ENCODE measurements at regions not wholly inside any gene's neighbourhood (a gene's known extent, or its start where the extent isn't known, plus 50 kb on each side); places are given as distances from the start of the nearest gene placed in this dataset.

DNA sequence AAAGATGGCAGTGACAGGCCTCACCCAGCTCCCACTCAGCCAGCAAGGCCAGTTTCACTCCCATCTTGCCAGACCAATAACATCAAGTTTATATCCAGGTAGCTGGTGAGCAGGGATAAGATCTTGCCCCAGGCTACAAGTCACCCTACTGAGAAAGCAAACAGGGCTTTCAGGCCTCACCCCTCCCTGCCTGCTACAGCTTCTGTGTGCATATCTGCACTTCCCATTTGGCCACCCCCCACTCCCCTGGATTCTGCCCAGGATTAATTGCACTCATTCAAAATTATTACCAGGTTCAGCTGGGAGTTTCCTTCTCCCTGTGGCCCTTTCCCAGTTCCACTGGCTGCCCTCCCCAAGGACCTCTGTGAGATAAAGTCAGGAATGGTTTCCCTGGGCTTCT is 352.1 kb downstream of the TBX15 start:
- peaks cover 16% of the 10 kb centered on the region for H3K9me3 ChIP-seq (ENCODE audit: insufficient read depth, low read depth, low read length)
- H3K4me1 ChIP-seq (ENCODE audit: insufficient read depth, low read length), result no peaks in the 10 kb centered on the region
- H3K27ac ChIP-seq (ENCODE audit: low read length), result no peak overlapping the region
- H3K27me3 ChIP-seq (ENCODE audit: insufficient read depth, low read length), result no peaks in the 10 kb centered on the region
- no peak overlapping the region for H3K4me3 ChIP-seq (ENCODE audit: low read length)
- no peaks in the 10 kb centered on the region for H3K36me3 ChIP-seq (ENCODE audit: insufficient read depth, low read depth, low read length)
- no peak overlapping the region for H3K9ac ChIP-seq (ENCODE audit: low read depth, low read length)

DNA sequence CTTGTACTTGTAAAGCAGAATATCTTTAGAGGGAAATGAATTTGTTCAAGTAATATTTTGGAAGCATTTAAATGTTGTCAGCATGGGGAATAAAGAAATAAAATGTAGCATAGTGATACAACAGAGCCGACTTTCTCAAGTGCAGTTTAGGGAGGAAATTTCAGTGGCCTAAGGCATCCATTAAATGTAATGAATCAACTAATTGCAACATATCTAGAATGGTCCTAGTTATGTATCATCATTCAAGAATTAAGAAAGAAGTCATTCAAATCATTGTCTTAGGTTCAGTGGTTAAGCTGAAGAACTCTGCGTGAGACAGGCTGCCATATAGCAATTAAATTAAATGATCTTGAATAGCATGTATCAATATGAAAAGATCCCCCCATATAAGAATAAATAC is 360.7 kb downstream of the TBX15 start:
- Histone ChIP-seq H3K9me3 (ENCODE audit: insufficient read depth, low read depth, low read length) (no peaks in the 10 kb centered on the region), H3K36me3 (ENCODE audit: insufficient read depth, low read depth, low read length) (no peaks in the 10 kb centered on the region), H3K4me3 (ENCODE audit: low read length) (no peak overlapping the region), H3K27me3 (ENCODE audit: insufficient read depth, low read length) (no peaks in the 10 kb centered on the region), H3K4me1 (ENCODE audit: insufficient read depth, low read length) (no peaks in the 10 kb centered on the region), H3K9ac (ENCODE audit: low read depth, low read length) (no peak overlapping the region), H3K27ac (ENCODE audit: low read length) (no peak overlapping the region)

DNA sequence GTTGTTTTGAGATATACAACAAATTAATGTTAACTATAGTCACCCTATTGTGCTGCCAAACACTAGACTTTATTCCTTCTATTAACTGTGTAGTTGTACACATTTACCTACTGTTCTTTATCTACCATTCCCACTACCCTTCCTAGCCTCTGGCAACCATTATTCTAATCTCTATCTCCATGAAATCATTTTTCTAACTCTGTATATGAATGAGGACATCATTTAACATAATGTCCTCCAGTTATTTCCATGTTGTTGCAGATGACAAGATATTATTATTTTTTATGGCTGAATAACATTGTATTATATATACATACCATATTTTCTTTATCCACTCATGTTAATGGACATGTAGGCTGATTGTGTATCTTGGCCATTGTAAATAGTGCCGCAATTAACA is 366.3 kb downstream of the TBX15 start:
- Histone ChIP-seq H3K27ac (ENCODE audit: low read length) (no peak overlapping the region), H3K27me3 (ENCODE audit: insufficient read depth, low read length) (no peaks in the 10 kb centered on the region), H3K36me3 (ENCODE audit: insufficient read depth, low read depth, low read length) (no peaks in the 10 kb centered on the region), H3K9ac (ENCODE audit: low read depth, low read length) (no peak overlapping the region), H3K4me1 (ENCODE audit: insufficient read depth, low read length) (no peaks in the 10 kb centered on the region), H3K9me3 (ENCODE audit: insufficient read depth, low read depth, low read length) (no peaks in the 10 kb centered on the region), H3K4me3 (ENCODE audit: low read length) (no peak overlapping the region)

DNA sequence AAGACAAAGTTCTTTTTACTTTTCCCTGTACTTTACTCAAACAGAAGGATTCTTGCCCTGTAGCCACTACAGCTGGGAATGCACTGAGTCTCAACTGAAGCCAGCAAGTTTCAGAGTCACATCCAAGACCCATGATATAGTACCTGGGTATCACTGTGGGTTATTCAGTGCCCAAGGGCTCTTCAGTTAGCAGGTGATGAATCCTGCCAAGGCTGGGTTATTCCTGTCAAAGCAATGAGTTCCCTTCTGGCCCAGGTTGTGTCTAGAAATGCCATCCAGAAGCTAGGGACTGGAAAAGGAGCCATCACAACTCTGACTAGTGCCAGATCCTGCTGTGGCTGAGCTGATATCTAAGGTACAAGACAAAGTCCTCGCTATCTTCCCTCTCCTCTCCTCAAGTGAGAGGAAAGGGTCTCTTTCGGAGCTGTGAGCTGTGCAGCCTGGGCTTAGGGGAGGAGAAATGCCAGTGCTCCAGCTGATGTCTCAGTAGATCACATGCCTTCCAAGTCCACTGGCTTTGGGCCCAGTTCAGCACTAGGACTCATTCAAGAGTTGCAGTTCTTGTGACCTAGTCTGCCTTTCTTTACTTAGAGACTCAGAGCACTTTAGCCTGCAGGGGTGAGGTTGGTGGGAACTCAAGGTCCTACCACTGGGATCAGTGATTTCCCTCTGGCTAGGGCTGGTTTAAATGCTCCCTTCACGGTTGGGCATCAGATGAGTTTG is 369.4 kb downstream of the TBX15 start:
- Histone ChIP-seq H3K9ac (ENCODE audit: low read depth, low read length) (no peak overlapping the region), H3K27ac (ENCODE audit: low read length) (no peak overlapping the region), H3K36me3 (ENCODE audit: insufficient read depth, low read depth, low read length) (no peaks in the 10 kb centered on the region), H3K4me1 (ENCODE audit: insufficient read depth, low read length) (no peaks in the 10 kb centered on the region), H3K9me3 (ENCODE audit: insufficient read depth, low read depth, low read length) (no peaks in the 10 kb centered on the region), H3K27me3 (ENCODE audit: insufficient read depth, low read length) (no peaks in the 10 kb centered on the region), H3K4me3 (ENCODE audit: low read length) (no peak overlapping the region)

DNA sequence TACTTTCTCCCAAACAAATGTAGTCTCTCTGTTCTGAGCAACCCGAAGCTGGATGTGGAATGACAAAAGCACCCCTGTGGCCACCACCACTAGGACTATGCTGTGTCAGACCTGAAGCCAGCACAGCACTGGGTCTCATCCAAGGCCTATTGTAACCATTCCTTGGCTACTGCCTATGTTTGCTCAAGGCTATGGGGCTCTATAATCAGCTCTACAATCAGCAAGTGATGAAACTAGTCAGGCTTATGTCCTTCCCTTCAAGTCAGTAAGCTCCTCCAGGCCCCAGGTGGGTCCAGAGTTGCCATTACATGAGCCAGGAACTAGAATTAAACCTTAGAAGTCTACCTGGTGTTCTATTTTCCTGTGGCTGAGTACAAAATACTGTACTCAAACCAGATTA is 370.2 kb downstream of the TBX15 start:
- H3K27me3 ChIP-seq (ENCODE audit: insufficient read depth, low read length), result no peaks in the 10 kb centered on the region
- H3K4me1 ChIP-seq (ENCODE audit: insufficient read depth, low read length), result no peaks in the 10 kb centered on the region
- H3K27ac ChIP-seq (ENCODE audit: low read length), result no peak overlapping the region
- no peaks in the 10 kb centered on the region for H3K36me3 ChIP-seq (ENCODE audit: insufficient read depth, low read depth, low read length)
- no peaks in the 10 kb centered on the region for H3K9me3 ChIP-seq (ENCODE audit: insufficient read depth, low read depth, low read length)
- H3K4me3 ChIP-seq (ENCODE audit: low read length), result no peak overlapping the region
- no peak overlapping the region for H3K9ac ChIP-seq (ENCODE audit: low read depth, low read length)

DNA sequence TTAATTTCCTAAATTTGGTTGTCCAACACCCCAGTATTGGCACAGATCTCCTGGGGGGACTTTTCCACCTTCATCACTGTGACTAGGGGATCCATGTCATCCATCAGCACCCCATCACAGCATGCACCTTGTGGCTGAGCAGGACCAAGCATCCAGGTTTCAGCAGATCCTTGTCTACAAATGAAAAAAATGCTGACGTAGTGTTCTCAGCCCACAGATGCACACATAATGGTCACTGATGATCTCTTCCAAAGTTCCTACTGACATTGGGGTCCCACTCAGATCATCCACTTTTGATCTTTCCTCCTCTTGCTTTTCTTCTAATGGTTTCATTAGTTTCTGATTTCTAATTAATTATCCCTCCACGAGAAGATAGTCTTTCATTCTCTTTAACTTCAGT is 373.1 kb downstream of the TBX15 start:
- H3K4me1 ChIP-seq (ENCODE audit: insufficient read depth, low read length), result no peaks in the 10 kb centered on the region
- H3K27me3 ChIP-seq (ENCODE audit: insufficient read depth, low read length), result no peaks in the 10 kb centered on the region
- H3K9ac ChIP-seq (ENCODE audit: low read depth, low read length), result no peak overlapping the region
- H3K9me3 ChIP-seq (ENCODE audit: insufficient read depth, low read depth, low read length), result no peaks in the 10 kb centered on the region
- no peak overlapping the region for H3K4me3 ChIP-seq (ENCODE audit: low read length)
- H3K27ac ChIP-seq (ENCODE audit: low read length), result no peak overlapping the region
- H3K36me3 ChIP-seq (ENCODE audit: insufficient read depth, low read depth, low read length), result no peaks in the 10 kb centered on the region

DNA sequence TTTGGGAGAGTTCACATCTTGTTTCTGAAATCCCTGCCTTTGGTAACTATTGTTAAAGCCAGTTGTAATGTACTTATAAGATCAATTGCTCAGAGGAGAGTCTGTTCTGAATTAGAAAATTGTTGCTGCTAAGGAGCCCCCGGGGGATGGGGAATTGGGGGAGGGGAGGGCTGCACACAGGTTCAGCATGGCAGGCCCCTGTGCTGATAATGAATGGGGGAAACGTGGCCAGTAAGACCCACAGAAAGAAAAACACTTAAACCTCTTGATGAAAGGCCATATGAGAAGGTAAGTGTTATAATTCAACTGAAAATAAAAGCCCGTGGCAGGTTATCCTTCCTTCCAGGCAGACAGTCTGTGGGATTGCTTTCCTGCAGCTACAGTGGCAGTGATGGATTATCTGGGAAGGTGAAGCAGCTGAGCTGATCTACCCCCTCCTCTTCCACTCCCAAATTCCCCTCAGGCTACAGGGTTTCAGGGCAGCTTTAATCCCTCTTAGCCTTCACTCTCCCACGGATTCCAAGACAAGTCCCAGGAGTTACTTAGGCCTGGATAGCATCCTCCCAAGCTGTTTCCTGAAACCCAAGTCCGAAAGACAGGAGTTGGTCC is 398.8 kb downstream of the TBX15 start:
- no peaks in the 10 kb centered on the region for H3K36me3 ChIP-seq (ENCODE audit: insufficient read depth, low read depth, low read length)
- H3K27me3 ChIP-seq (ENCODE audit: insufficient read depth, low read length), result no peaks in the 10 kb centered on the region
- no peak overlapping the region for H3K27ac ChIP-seq (ENCODE audit: low read length)
- H3K9me3 ChIP-seq (ENCODE audit: insufficient read depth, low read depth, low read length), result no peaks in the 10 kb centered on the region
- H3K4me3 ChIP-seq (ENCODE audit: low read length), result no peak overlapping the region
- H3K9ac ChIP-seq (ENCODE audit: low read depth, low read length), result no peak overlapping the region
- H3K4me1 ChIP-seq (ENCODE audit: insufficient read depth, low read length), result no peaks in the 10 kb centered on the region

DNA sequence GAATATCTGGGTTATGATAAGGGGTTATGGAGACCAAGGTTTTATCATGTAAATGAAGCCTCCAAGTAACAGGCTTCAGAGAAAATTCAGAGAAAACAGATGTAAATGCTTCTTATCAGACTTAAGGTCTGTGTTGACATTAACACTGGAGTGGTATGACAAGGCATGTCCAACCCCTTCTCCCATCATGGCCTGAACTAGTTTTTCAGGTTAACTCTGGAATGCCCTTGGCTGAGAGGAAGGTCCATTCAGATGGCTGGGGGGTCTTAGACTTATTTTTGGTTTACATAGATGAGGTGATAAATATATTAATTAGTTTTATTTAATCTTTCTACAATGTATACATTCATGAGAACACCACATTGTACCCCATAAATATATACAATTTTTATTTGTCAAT is 399.6 kb downstream of the TBX15 start:
- no peak overlapping the region for H3K4me3 ChIP-seq (ENCODE audit: low read length)
- H3K4me1 ChIP-seq (ENCODE audit: insufficient read depth, low read length), result no peaks in the 10 kb centered on the region
- H3K27ac ChIP-seq (ENCODE audit: low read length), result no peak overlapping the region
- H3K27me3 ChIP-seq (ENCODE audit: insufficient read depth, low read length), result no peaks in the 10 kb centered on the region
- H3K9me3 ChIP-seq (ENCODE audit: insufficient read depth, low read depth, low read length), result no peaks in the 10 kb centered on the region
- no peak overlapping the region for H3K9ac ChIP-seq (ENCODE audit: low read depth, low read length)
- H3K36me3 ChIP-seq (ENCODE audit: insufficient read depth, low read depth, low read length), result no peaks in the 10 kb centered on the region

DNA sequence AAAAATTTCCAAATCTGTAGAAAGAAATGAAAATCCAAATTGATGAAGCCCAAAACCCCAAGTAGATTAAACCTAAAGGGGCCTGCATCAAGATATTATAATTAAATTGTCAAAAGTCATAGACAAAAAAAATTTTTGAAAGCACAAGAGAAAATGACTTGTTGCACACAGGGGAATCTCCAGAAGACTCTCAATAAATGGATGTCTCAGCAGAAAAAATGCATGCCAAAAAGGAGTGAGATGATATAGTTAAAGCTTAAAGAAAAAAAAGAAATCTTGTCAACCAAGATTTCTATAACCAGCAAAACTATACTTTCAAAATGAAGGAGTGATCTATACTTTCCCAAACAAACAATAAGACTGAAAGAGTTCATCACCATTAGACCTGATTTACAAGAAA is 393.2 kb upstream of the SPAG17 start:
- H3K9ac ChIP-seq (ENCODE audit: low read depth, low read length), result no peak overlapping the region
- H3K4me3 ChIP-seq (ENCODE audit: low read length), result no peak overlapping the region
- H3K27me3 ChIP-seq (ENCODE audit: insufficient read depth, low read length), result no peaks in the 10 kb centered on the region
- H3K4me1 ChIP-seq (ENCODE audit: insufficient read depth, low read length), result no peaks in the 10 kb centered on the region
- peaks cover 9% of the 10 kb centered on the region; the same call in 1 of the 2 replicates for H3K9me3 ChIP-seq (ENCODE audit: insufficient read depth, low read depth, low read length)
- no peak overlapping the region for H3K27ac ChIP-seq (ENCODE audit: low read length)
- no peaks in the 10 kb centered on the region for H3K36me3 ChIP-seq (ENCODE audit: insufficient read depth, low read depth, low read length)

DNA sequence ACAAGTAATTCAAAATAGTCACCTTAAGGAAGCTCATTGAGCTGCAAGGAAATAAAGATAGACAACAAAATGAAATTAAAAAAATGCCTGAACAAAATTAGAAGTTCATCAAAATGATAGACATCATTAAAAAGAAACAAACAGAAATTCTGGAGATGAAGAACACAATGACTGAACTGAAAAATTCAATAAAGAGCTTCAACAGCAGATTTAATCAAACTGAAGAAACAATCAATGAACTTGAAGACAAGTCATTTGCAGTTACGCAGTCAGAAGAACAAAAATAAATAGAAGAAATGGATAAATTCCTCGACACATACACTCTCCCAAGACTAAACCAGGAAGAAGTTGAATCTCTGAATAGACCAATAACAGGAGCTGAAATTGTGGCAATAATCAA is 390.0 kb upstream of the SPAG17 start:
- H3K27me3 ChIP-seq (ENCODE audit: insufficient read depth, low read length), result no peaks in the 10 kb centered on the region
- no peaks in the 10 kb centered on the region for H3K4me1 ChIP-seq (ENCODE audit: insufficient read depth, low read length)
- no peak overlapping the region for H3K27ac ChIP-seq (ENCODE audit: low read length)
- H3K4me3 ChIP-seq (ENCODE audit: low read length), result no peak overlapping the region
- peaks cover 9% of the 10 kb centered on the region; the same call in 1 of the 2 replicates for H3K9me3 ChIP-seq (ENCODE audit: insufficient read depth, low read depth, low read length)
- H3K9ac ChIP-seq (ENCODE audit: low read depth, low read length), result no peak overlapping the region
- no peaks in the 10 kb centered on the region for H3K36me3 ChIP-seq (ENCODE audit: insufficient read depth, low read depth, low read length)

DNA sequence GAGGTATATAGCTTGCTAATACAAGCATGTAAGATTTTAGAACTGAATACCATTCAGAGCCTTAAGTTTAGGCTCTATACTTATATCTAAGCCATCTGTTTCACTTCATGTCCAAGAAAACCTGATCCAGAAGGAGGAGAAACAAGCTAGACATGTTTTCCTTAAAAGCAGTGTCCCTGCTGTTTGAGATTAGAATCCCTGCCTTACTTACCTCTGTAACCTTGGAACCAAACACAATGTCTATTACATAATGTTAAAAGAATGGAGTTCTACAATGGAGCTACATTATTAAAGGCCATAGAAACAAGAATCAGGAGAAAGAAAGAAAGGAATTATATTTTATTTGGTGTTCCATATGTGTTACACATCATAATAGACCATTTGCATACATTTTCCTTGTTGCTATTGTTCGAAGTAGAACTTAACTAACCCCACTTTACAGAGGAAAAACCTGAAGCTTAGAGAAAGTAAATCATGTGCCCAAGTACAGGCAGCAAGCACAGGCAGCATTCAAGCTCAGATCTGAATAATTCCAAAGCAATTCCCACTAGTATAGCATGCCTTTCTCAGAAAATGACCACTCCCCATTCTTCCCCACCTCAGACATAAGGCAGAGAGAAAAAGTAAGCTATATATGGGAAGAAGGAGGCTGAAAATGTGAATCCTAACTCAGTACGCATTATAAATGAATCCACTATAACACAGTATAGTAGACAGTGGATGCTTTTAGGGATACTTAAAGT is 380.1 kb upstream of the SPAG17 start:
- Histone ChIP-seq H3K36me3 (ENCODE audit: insufficient read depth, low read depth, low read length) (no peaks in the 10 kb centered on the region), H3K4me3 (ENCODE audit: low read length) (no peak overlapping the region), H3K9me3 (ENCODE audit: insufficient read depth, low read depth, low read length) (no peaks in the 10 kb centered on the region), H3K4me1 (ENCODE audit: insufficient read depth, low read length) (peaks cover 4% of the 10 kb centered on the region), H3K27ac (ENCODE audit: low read length) (no peak overlapping the region), H3K9ac (ENCODE audit: low read depth, low read length) (no peak overlapping the region), H3K27me3 (ENCODE audit: insufficient read depth, low read length) (no peaks in the 10 kb centered on the region)
